ENCODE measurements at regions not wholly inside any gene's neighbourhood (a gene's known extent, or its start where the extent isn't known, plus 50 kb on each side); places are given as distances from the start of the nearest gene placed in this dataset.
A peak's percentile ranks its signal among the peaks of the same experiment; 100 is the strongest.

DNA sequence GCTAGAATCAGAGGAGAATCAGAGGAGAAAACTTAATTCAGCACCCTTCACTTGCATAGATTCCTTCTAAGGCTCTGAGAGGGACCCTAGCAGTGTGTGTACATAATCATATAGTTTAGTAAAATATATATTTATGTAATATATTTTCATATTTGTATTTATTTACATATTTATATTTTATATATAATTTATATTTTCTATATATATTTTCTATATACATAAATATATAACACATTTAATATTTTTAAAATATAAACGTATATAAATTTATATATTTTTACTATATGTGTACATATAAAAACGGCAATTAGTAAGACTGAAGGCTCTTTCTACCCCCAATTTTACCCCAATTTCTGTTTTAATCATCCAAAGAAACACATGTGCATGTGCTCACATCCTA is 80.3 kb downstream of the NXPE2 start:
- intact Hi-C loops (cut with micrococcal nuclease; ENCODE audit: unreplicated experiment): no loop called here
- Mint-ChIP-seq H3K27me3 (ENCODE audit: insufficient read depth, unreplicated experiment) (peaks cover 13% of the 10 kb centered on the region), H3K9me3 (ENCODE audit: unreplicated experiment) (no peaks in the 10 kb centered on the region), H3K27ac (ENCODE audit: unreplicated experiment) (no peak overlapping the region), H3K36me3 (ENCODE audit: insufficient read depth, unreplicated experiment) (no peaks in the 10 kb centered on the region), H3K4me1 (ENCODE audit: low read depth, unreplicated experiment) (no peaks in the 10 kb centered on the region), H3K4me3 (ENCODE audit: unreplicated experiment) (no peak overlapping the region)
- Histone ChIP-seq H3K9me3 (no peaks in the 10 kb centered on the region), H3K4me3 (ENCODE audit: low read depth, low read length) (no peak overlapping the region), H3K27me3 (replicated peaks; ENCODE audit: control insufficient read depth, insufficient read depth, low read length) (no peaks in the 10 kb centered on the region; the same call in 1 of the 2 replicates), H3K36me3 (ENCODE audit: control insufficient read depth, insufficient read depth, low read length) (no peaks in the 10 kb centered on the region), H3K4me1 (no peaks in the 10 kb centered on the region)
- TF ChIP-seq, protein P1, sequence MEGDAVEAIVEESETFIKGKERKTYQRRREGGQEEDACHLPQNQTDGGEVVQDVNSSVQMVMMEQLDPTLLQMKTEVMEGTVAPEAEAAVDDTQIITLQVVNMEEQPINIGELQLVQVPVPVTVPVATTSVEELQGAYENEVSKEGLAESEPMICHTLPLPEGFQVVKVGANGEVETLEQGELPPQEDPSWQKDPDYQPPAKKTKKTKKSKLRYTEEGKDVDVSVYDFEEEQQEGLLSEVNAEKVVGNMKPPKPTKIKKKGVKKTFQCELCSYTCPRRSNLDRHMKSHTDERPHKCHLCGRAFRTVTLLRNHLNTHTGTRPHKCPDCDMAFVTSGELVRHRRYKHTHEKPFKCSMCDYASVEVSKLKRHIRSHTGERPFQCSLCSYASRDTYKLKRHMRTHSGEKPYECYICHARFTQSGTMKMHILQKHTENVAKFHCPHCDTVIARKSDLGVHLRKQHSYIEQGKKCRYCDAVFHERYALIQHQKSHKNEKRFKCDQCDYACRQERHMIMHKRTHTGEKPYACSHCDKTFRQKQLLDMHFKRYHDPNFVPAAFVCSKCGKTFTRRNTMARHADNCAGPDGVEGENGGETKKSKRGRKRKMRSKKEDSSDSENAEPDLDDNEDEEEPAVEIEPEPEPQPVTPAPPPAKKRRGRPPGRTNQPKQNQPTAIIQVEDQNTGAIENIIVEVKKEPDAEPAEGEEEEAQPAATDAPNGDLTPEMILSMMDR (IDR thresholded peaks at IDR 0.05; ENCODE audit: insufficient read depth in 1 of 2, low read depth in 1 of 2, low read length in 1 of 2, severe bottlenecking in 1 of 2, unreplicated experiment in 1 of 2): no peak
- BruUV-seq (replicated peaks): no TSS peak
- POLR2A ChIA-PET: no interaction called here
- CTCF ChIA-PET: no interaction called here
- DNase-seq: no peak

DNA sequence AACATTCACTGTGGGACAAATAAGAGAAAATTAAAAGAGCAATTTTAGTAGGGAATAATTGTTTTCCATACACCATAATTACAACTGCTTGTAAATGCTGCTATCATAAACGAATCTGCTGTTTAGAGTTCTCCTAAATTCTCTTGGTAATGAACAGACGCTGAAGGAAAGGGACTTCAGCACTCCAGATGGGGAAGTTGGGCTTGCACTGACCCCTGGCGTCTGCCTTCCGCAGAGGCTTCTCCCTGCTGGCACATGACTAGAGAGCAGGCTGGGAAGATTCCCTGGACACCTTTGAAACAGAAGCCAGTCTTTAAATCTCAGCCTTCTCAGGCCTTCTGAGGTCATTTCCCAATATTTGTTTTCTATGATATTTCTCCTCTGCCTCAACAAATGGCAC is 84.1 kb downstream of the NXPE2 start:
- H3K36me3 Mint-ChIP-seq (ENCODE audit: insufficient read depth, unreplicated experiment): no peaks in the 10 kb centered on the region
- intact Hi-C loops (cut with micrococcal nuclease; ENCODE audit: unreplicated experiment): loop anchor here (1.0 kb wide), 6 partner anchors 23 to 482 kb away; no protein-coding TSS in a partner anchor
- Histone ChIP-seq H3K4me3 (ENCODE audit: low read depth, low read length) (no peak overlapping the region), H3K9me3 (no peaks in the 10 kb centered on the region), H3K4me1 (no peaks in the 10 kb centered on the region), H3K27me3 (replicated peaks; ENCODE audit: control insufficient read depth, insufficient read depth, low read length) (no peaks in the 10 kb centered on the region; the same call in 1 of the 2 replicates), H3K36me3 (ENCODE audit: control insufficient read depth, insufficient read depth, low read length) (no peaks in the 10 kb centered on the region)
- ChIA-PET CTCF (no interaction called here), POLR2A (no interaction called here)
- H3K27me3 Mint-ChIP-seq (ENCODE audit: insufficient read depth, unreplicated experiment): peaks cover 23% of the 10 kb centered on the region
- TF ChIP-seq, protein P1 (IDR thresholded peaks at IDR 0.05; ENCODE audit: insufficient read depth in 1 of 2, low read depth in 1 of 2, low read length in 1 of 2, severe bottlenecking in 1 of 2, unreplicated experiment in 1 of 2): peak; percentile 92 to 98
- H3K27ac Mint-ChIP-seq (ENCODE audit: unreplicated experiment): no peak overlapping the region
- H3K9me3 Mint-ChIP-seq (ENCODE audit: unreplicated experiment): no peaks in the 10 kb centered on the region
- H3K4me1 Mint-ChIP-seq (ENCODE audit: low read depth, unreplicated experiment): no peaks in the 10 kb centered on the region
- DNase-seq: peak; percentile 78 to 81
- H3K4me3 Mint-ChIP-seq (ENCODE audit: unreplicated experiment): no peak overlapping the region
- BruUV-seq (replicated peaks): no TSS peak

DNA sequence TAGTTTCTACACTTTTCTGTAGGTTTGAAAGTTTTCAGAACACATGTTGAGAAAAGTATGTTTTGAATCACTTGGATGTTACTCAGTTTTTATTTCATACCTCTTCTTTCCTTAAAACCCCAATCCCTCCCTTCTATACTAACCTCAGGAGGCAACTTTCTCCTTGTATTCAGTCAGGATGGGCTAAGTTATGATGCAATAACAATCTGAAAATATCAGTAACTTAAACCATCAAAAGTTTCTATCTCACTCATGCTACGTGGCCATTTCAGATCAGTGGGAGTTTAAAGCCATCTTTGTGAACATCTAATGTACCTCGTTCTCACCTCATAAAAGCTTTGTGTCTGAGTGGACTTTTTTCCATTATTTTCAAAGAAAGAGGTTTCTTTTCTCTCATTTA is 86.2 kb downstream of the NXPE2 start:
- intact Hi-C loops (cut with micrococcal nuclease; ENCODE audit: unreplicated experiment): no loop called here
- no TSS peak for BruUV-seq (replicated peaks)
- H3K27ac Mint-ChIP-seq (ENCODE audit: unreplicated experiment): no peak overlapping the region

More for the DNA sequence above, 86.2 kb downstream of the NXPE2 start:
- Histone ChIP-seq H3K4me3 (ENCODE audit: low read depth, low read length) (no peak overlapping the region), H3K27me3 (replicated peaks; ENCODE audit: control insufficient read depth, insufficient read depth, low read length) (no peaks in the 10 kb centered on the region; the same call in 1 of the 2 replicates), H3K36me3 (ENCODE audit: control insufficient read depth, insufficient read depth, low read length) (no peaks in the 10 kb centered on the region), H3K4me1 (no peaks in the 10 kb centered on the region), H3K9me3 (no peaks in the 10 kb centered on the region)
- TF ChIP-seq, protein P1 (IDR thresholded peaks at IDR 0.05; ENCODE audit: insufficient read depth in 1 of 2, low read depth in 1 of 2, low read length in 1 of 2, severe bottlenecking in 1 of 2, unreplicated experiment in 1 of 2): no peak
- no peak overlapping the region for H3K4me3 Mint-ChIP-seq (ENCODE audit: unreplicated experiment)
- DNase-seq: no peak
- peaks cover 14% of the 10 kb centered on the region for H3K27me3 Mint-ChIP-seq (ENCODE audit: insufficient read depth, unreplicated experiment)
- no peaks in the 10 kb centered on the region for H3K4me1 Mint-ChIP-seq (ENCODE audit: low read depth, unreplicated experiment)
- H3K36me3 Mint-ChIP-seq (ENCODE audit: insufficient read depth, unreplicated experiment): no peaks in the 10 kb centered on the region
- ChIA-PET POLR2A (no interaction called here), CTCF (no interaction called here)
- H3K9me3 Mint-ChIP-seq (ENCODE audit: unreplicated experiment): no peaks in the 10 kb centered on the region

Data from Caco-2 (cell line).